ENCODE measurements at regions not wholly inside any gene's neighbourhood (a gene's known extent, or its start where the extent isn't known, plus 50 kb on each side); places are given as distances from the start of the nearest gene placed in this dataset.
A peak's percentile ranks its signal among the peaks of the same experiment; 100 is the strongest.

DNA sequence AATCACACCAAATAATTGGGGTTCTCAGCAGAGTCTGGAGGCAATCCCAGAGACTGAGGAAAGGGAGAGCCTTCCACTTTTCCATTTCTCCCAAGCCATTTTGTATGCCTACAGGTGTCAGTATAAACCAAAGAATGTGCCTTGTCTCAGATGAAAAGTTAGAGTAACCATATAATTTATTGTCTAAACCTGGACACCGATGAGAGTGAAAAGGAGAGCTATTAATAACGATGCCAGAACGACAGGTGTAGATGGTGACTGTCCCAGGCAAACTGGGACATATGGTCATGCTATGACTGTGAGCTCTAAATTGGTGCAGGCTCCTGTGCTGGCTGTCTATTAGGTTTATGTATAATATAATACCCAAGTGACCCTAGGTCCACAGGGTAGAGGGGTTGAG lies 219.6 kb downstream of the ARHGAP12 start:
- TF ChIP-seq TCF7L2 (IDR thresholded peaks at IDR 0.05; ENCODE audit: low read depth, low read length) (no peak), POLR2AphosphoS5 (IDR thresholded peaks at IDR 0.05; ENCODE audit: low read depth, low read length) (no peak), SIN3A (IDR thresholded peaks at IDR 0.05; ENCODE audit: borderline replicate concordance, insufficient read depth, low read depth, low read length) (no peak), CTCF (IDR thresholded peaks at IDR 0.05) (no peak; the same call in none of the 2 replicates)
- TF ChIP-seq, protein P1, sequence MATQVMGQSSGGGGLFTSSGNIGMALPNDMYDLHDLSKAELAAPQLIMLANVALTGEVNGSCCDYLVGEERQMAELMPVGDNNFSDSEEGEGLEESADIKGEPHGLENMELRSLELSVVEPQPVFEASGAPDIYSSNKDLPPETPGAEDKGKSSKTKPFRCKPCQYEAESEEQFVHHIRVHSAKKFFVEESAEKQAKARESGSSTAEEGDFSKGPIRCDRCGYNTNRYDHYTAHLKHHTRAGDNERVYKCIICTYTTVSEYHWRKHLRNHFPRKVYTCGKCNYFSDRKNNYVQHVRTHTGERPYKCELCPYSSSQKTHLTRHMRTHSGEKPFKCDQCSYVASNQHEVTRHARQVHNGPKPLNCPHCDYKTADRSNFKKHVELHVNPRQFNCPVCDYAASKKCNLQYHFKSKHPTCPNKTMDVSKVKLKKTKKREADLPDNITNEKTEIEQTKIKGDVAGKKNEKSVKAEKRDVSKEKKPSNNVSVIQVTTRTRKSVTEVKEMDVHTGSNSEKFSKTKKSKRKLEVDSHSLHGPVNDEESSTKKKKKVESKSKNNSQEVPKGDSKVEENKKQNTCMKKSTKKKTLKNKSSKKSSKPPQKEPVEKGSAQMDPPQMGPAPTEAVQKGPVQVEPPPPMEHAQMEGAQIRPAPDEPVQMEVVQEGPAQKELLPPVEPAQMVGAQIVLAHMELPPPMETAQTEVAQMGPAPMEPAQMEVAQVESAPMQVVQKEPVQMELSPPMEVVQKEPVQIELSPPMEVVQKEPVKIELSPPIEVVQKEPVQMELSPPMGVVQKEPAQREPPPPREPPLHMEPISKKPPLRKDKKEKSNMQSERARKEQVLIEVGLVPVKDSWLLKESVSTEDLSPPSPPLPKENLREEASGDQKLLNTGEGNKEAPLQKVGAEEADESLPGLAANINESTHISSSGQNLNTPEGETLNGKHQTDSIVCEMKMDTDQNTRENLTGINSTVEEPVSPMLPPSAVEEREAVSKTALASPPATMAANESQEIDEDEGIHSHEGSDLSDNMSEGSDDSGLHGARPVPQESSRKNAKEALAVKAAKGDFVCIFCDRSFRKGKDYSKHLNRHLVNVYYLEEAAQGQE (IDR thresholded peaks at IDR 0.05; ENCODE audit: insufficient read depth in 1 of 2, low read depth in 2 of 2, low read length in 1 of 2): no peak
- Histone ChIP-seq H3K27me3 (ENCODE audit: control insufficient read depth, insufficient read depth, low read length) (no peaks in the 10 kb centered on the region), H3K4me1 (ENCODE audit: control insufficient read depth, insufficient read depth, low read length) (peaks cover 8% of the 10 kb centered on the region), H3K27ac (ENCODE audit: low read length) (peak overlapping the region; percentile 18; the same call in 1 of the 2 replicates), H3K36me3 (ENCODE audit: control insufficient read depth, insufficient read depth, low read length) (no peaks in the 10 kb centered on the region), H3K9me3 (ENCODE audit: control insufficient read depth, insufficient read depth, low read depth, low read length) (peaks cover 11% of the 10 kb centered on the region; the same call in 1 of the 2 replicates), H3K4me3 (ENCODE audit: low read depth in 2 of 2, low read length in 2 of 2) (no peak overlapping the region)
- ChIA-PET POLR2A (no interaction called here), CTCF (interaction anchor here (0.5 kb wide), 1 partner anchor 325 kb away, joined by 3 read pairs; no protein-coding TSS in a partner anchor)
- intact Hi-C loops (cut with micrococcal nuclease; ENCODE audit: unreplicated experiment): loop anchor here (5.0 kb wide), 1 partner anchor 98 kb away; no protein-coding TSS in a partner anchor
- ATAC-seq (peak; percentile 76), DNase-seq (ENCODE audit: low read depth, low spot score) (peak; percentile 4)
- in situ Hi-C loops (cut with HindIII; ENCODE audit: low pct_unique_long_range_greater_than_20kb, low sequenced_read_pairs): no loop called here
- BruUV-seq (replicated peaks): no TSS peak

GRCh38 chr10:31708474-31708873 lies 220.2 kb downstream of the ARHGAP12 start:
- no peak for ATAC-seq
- Histone ChIP-seq H3K36me3 (ENCODE audit: control insufficient read depth, insufficient read depth, low read length) (no peaks in the 10 kb centered on the region), H3K27me3 (ENCODE audit: control insufficient read depth, insufficient read depth, low read length) (no peaks in the 10 kb centered on the region), H3K9me3 (ENCODE audit: control insufficient read depth, insufficient read depth, low read depth, low read length) (peaks cover 11% of the 10 kb centered on the region; the same call in 1 of the 2 replicates), H3K27ac (ENCODE audit: low read length) (no peak overlapping the region), H3K4me1 (ENCODE audit: control insufficient read depth, insufficient read depth, low read length) (peaks cover 8% of the 10 kb centered on the region), H3K4me3 (ENCODE audit: low read depth in 2 of 2, low read length in 2 of 2) (no peak overlapping the region)
- intact Hi-C loops (cut with micrococcal nuclease; ENCODE audit: unreplicated experiment): loop anchor here (5.0 kb wide), 1 partner anchor 99 kb away; no protein-coding TSS in a partner anchor
- ChIA-PET POLR2A (no interaction called here), CTCF (no interaction called here)
- in situ Hi-C loops (cut with HindIII; ENCODE audit: low pct_unique_long_range_greater_than_20kb, low sequenced_read_pairs): no loop called here
- DNase-seq (ENCODE audit: low read depth, low spot score): no peak
- TF ChIP-seq, protein P1 (IDR thresholded peaks at IDR 0.05; ENCODE audit: insufficient read depth in 1 of 2, low read depth in 2 of 2, low read length in 1 of 2): no peak
- TF ChIP-seq POLR2AphosphoS5 (IDR thresholded peaks at IDR 0.05; ENCODE audit: low read depth, low read length) (no peak), TCF7L2 (IDR thresholded peaks at IDR 0.05; ENCODE audit: low read depth, low read length) (no peak)
- BruUV-seq (replicated peaks): no TSS peak
